Activated CD4-positive, alpha-beta T cell treated with anti-CD3 and anti-CD28 coated beads, Interleukin-2, amount 10 ng/mL, durations not matched to agents 7 days and 5 days (primary cell): ENCODE measurements at regions not wholly inside any gene's neighbourhood (a gene's known extent, or its start where the extent isn't known, plus 50 kb on each side); places are given as distances from the start of the nearest gene placed in this dataset.
"Not testable (repeated sequence)": the region's sequence is repeated elsewhere in the genome, so short reads cannot be mapped to it uniquely, and the experiment has no call there.

Experiments used
- CTCF ChIA-PET: fragments of 350-600 bp; sonication (Branson Sonifier 250); formaldehyde crosslinking; loops from one replicate; lab custom pipeline; 2021; ENCODE audit warnings: antibody characterized with exemption; lab: Charles Lee
- POLR2A ChIA-PET: fragments of 350-600 bp; sonication (Branson Sonifier 250); formaldehyde crosslinking; loops from one replicate; lab custom pipeline; 2021; ENCODE audit warnings: antibody characterized with exemption; lab: Charles Lee
- DNase-seq: peaks from one replicate; pipeline ENCODE4 v3.0.0-alpha.2; 2020
- H3K27ac Mint-ChIP-seq: one replicate; pipeline ENCODE4 v1.8.0; 2021; ENCODE audit warnings: mild to moderate bottlenecking, moderate library complexity, mixed read lengths
- H3K27me3 Mint-ChIP-seq: one replicate; pipeline ENCODE4 v1.8.0; 2021; ENCODE audit warnings: mixed read lengths
- H3K36me3 Mint-ChIP-seq: one replicate; pipeline ENCODE4 v1.8.0; 2021; ENCODE audit warnings: low read depth, mixed read lengths
- H3K4me1 Mint-ChIP-seq: one replicate; pipeline ENCODE4 v1.8.0; 2021; ENCODE audit warnings: mixed read lengths
- H3K4me3 Mint-ChIP-seq: one replicate; pipeline ENCODE4 v1.8.0; 2021; ENCODE audit warnings: mild to moderate bottlenecking, moderate library complexity, mixed read lengths
- H3K9me3 Mint-ChIP-seq: one replicate; pipeline ENCODE4 v1.8.0; 2021; ENCODE audit warnings: mixed read lengths

- H3K4me3 Mint-ChIP-seq, DNase-seq, H3K27ac Mint-ChIP-seq, CTCF ChIA-PET, H3K4me1 Mint-ChIP-seq, H3K36me3 Mint-ChIP-seq, H3K27me3 Mint-ChIP-seq, H3K9me3 Mint-ChIP-seq, POLR2A ChIA-PET: not testable (repeated sequence)
These were observed 979.6 kb downstream of the LTN1 start for GRCh38 chr21:28013123-28013522.

GRCh38 chr21:28011970-28012369, 980.7 kb downstream of the LTN1 start:
- H3K27ac Mint-ChIP-seq, H3K27me3 Mint-ChIP-seq, H3K4me1 Mint-ChIP-seq, CTCF ChIA-PET, H3K36me3 Mint-ChIP-seq, H3K4me3 Mint-ChIP-seq, H3K9me3 Mint-ChIP-seq, POLR2A ChIA-PET, DNase-seq: not testable (repeated sequence)

GRCh38 chr21:28008245-28008644, 984.4 kb downstream of the LTN1 start:
- H3K36me3 Mint-ChIP-seq, H3K27ac Mint-ChIP-seq, H3K27me3 Mint-ChIP-seq, DNase-seq, H3K9me3 Mint-ChIP-seq, CTCF ChIA-PET, H3K4me3 Mint-ChIP-seq, H3K4me1 Mint-ChIP-seq, POLR2A ChIA-PET: not testable (repeated sequence)

GRCh38 chr21:28003627-28004026, 989.0 kb downstream of the LTN1 start:
- H3K4me1 Mint-ChIP-seq, H3K36me3 Mint-ChIP-seq: not testable (repeated sequence)

GRCh38 chr21:27996906-27997305, 995.8 kb downstream of the LTN1 start:
- H3K4me1 Mint-ChIP-seq, H3K9me3 Mint-ChIP-seq, DNase-seq, CTCF ChIA-PET, H3K36me3 Mint-ChIP-seq, H3K27me3 Mint-ChIP-seq, H3K4me3 Mint-ChIP-seq, POLR2A ChIA-PET, H3K27ac Mint-ChIP-seq: not testable (repeated sequence)

More at GRCh38 chr21:28003627-28004026, 989.0 kb downstream of the LTN1 start:
- H3K27ac Mint-ChIP-seq, H3K4me3 Mint-ChIP-seq, POLR2A ChIA-PET, H3K9me3 Mint-ChIP-seq, H3K27me3 Mint-ChIP-seq, DNase-seq, CTCF ChIA-PET: not testable (repeated sequence)

- H3K36me3 Mint-ChIP-seq, H3K9me3 Mint-ChIP-seq, H3K27me3 Mint-ChIP-seq, DNase-seq, H3K4me1 Mint-ChIP-seq, CTCF ChIA-PET, POLR2A ChIA-PET, H3K4me3 Mint-ChIP-seq, H3K27ac Mint-ChIP-seq: not testable (repeated sequence)
These were observed 1007.9 kb downstream of the LTN1 start for GRCh38 chr21:27984663-27985325.

- H3K9me3 Mint-ChIP-seq, CTCF ChIA-PET, H3K36me3 Mint-ChIP-seq, POLR2A ChIA-PET, H3K27me3 Mint-ChIP-seq, H3K27ac Mint-ChIP-seq, H3K4me1 Mint-ChIP-seq, H3K4me3 Mint-ChIP-seq, DNase-seq: not testable (repeated sequence)
These were observed 1012.6 kb upstream of the ADAMTS5 start for GRCh38 chr21:27979446-27979845.

- ChIA-PET POLR2A (no interaction called here), CTCF (no interaction called here)
- Mint-ChIP-seq H3K9me3 (no peaks in the 10 kb centered on the region), H3K4me3 (no peak overlapping the region), H3K27me3 (no peaks in the 10 kb centered on the region), H3K4me1 (no peaks in the 10 kb centered on the region), H3K36me3 (no peaks in the 10 kb centered on the region), H3K27ac (no peak overlapping the region)
- DNase-seq = no peak
These were observed 1008.6 kb upstream of the ADAMTS5 start for GRCh38 chr21:27975514-27975913.

GRCh38 chr21:27974152-27974551, 1007.3 kb upstream of the ADAMTS5 start:
- H3K27me3 Mint-ChIP-seq, H3K4me1 Mint-ChIP-seq, CTCF ChIA-PET, POLR2A ChIA-PET, H3K4me3 Mint-ChIP-seq, H3K9me3 Mint-ChIP-seq, H3K27ac Mint-ChIP-seq, DNase-seq, H3K36me3 Mint-ChIP-seq: not testable (repeated sequence)

GRCh38 chr21:27968240-27968639, 1001.4 kb upstream of the ADAMTS5 start:
- not testable (repeated sequence) for H3K36me3 Mint-ChIP-seq

GRCh38 chr21:27954543-27955165, 987.8 kb upstream of the ADAMTS5 start:
- ChIA-PET CTCF (no interaction called here), POLR2A (no interaction called here)
- H3K27me3 Mint-ChIP-seq = no peaks in the 10 kb centered on the region

More at GRCh38 chr21:27968240-27968639, 1001.4 kb upstream of the ADAMTS5 start:
- H3K9me3 Mint-ChIP-seq, H3K4me3 Mint-ChIP-seq, POLR2A ChIA-PET, CTCF ChIA-PET, DNase-seq, H3K27ac Mint-ChIP-seq, H3K27me3 Mint-ChIP-seq, H3K4me1 Mint-ChIP-seq: not testable (repeated sequence)

GRCh38 chr21:27953340-27954045, 986.6 kb upstream of the ADAMTS5 start:
- Mint-ChIP-seq H3K4me1 (no peaks in the 10 kb centered on the region), H3K9me3 (no peaks in the 10 kb centered on the region), H3K4me3 (no peak overlapping the region), H3K27ac (no peak overlapping the region), H3K27me3 (no peaks in the 10 kb centered on the region), H3K36me3 (no peaks in the 10 kb centered on the region)
- DNase-seq = no peak
- ChIA-PET POLR2A (no interaction called here), CTCF (no interaction called here)

More at GRCh38 chr21:27954543-27955165, 987.8 kb upstream of the ADAMTS5 start:
- Mint-ChIP-seq H3K4me3 (no peak overlapping the region), H3K9me3 (no peaks in the 10 kb centered on the region), H3K4me1 (no peaks in the 10 kb centered on the region), H3K36me3 (no peaks in the 10 kb centered on the region), H3K27ac (no peak overlapping the region)
- no peak for DNase-seq

GRCh38 chr21:27949093-27949492, 982.2 kb upstream of the ADAMTS5 start:
- H3K27me3 Mint-ChIP-seq, POLR2A ChIA-PET, H3K9me3 Mint-ChIP-seq, H3K27ac Mint-ChIP-seq, H3K4me3 Mint-ChIP-seq, DNase-seq, H3K4me1 Mint-ChIP-seq, H3K36me3 Mint-ChIP-seq: not testable (repeated sequence)
- CTCF ChIA-PET = interaction anchor here (0.7 kb wide), 1 partner anchor 1967 kb away, joined by 6 read pairs; no protein-coding TSS in a partner anchor
